ENCODE measurements at regions not wholly inside any gene's neighbourhood (a gene's known extent, or its start where the extent isn't known, plus 50 kb on each side); places are given as distances from the start of the nearest gene placed in this dataset.
"Not testable (repeated sequence)": the region's sequence is repeated elsewhere in the genome, so short reads cannot be mapped to it uniquely, and the experiment has no call there.

DNA sequence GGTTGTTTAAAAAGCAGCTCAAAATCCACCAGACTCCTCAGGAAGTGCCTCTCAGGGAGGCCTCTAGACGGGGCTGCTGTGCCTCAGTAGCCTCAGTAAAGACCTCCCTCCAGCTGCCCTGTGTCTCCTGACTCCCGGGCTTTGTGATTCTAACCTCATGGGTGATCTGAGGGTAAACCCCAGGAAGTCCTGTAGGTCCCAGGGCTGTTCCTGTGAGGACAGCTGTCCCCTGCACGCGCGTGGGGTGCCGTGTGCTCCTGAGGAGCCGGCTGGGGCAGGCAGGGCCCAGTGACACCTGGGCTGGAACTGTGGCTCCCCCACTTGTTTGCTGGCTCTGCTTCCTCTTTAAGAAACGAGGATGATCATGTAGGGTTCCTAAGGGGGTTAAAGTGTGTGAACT, 359.9 kb downstream of the BCL2L11 start:
- TF ChIP-seq, protein P1, sequence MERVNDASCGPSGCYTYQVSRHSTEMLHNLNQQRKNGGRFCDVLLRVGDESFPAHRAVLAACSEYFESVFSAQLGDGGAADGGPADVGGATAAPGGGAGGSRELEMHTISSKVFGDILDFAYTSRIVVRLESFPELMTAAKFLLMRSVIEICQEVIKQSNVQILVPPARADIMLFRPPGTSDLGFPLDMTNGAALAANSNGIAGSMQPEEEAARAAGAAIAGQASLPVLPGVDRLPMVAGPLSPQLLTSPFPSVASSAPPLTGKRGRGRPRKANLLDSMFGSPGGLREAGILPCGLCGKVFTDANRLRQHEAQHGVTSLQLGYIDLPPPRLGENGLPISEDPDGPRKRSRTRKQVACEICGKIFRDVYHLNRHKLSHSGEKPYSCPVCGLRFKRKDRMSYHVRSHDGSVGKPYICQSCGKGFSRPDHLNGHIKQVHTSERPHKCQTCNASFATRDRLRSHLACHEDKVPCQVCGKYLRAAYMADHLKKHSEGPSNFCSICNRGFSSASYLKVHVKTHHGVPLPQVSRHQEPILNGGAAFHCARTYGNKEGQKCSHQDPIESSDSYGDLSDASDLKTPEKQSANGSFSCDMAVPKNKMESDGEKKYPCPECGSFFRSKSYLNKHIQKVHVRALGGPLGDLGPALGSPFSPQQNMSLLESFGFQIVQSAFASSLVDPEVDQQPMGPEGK (CRISPR knock-in tag; IDR thresholded peaks at IDR 0.05; ENCODE audit: borderline replicate concordance), result not testable (repeated sequence)
- TF ChIP-seq GLIS3 (CRISPR knock-in tag; IDR thresholded peaks at IDR 0.05); ARNTL (CRISPR knock-in tag; IDR thresholded peaks at IDR 0.05; ENCODE audit: borderline replicate concordance, low read depth); ZC3H10 (CRISPR knock-in tag; IDR thresholded peaks at IDR 0.05); CSDC2 (CRISPR knock-in tag; IDR thresholded peaks at IDR 0.05); ZFP30 (CRISPR knock-in tag; IDR thresholded peaks at IDR 0.05); ZFP3 (CRISPR knock-in tag; IDR thresholded peaks at IDR 0.05); RARB (CRISPR knock-in tag; IDR thresholded peaks at IDR 0.05); ZNF565 (CRISPR knock-in tag; conservative IDR thresholded peaks at IDR 0.05; ENCODE audit: low read depth): not testable (repeated sequence)
- TF ChIP-seq, protein P2, sequence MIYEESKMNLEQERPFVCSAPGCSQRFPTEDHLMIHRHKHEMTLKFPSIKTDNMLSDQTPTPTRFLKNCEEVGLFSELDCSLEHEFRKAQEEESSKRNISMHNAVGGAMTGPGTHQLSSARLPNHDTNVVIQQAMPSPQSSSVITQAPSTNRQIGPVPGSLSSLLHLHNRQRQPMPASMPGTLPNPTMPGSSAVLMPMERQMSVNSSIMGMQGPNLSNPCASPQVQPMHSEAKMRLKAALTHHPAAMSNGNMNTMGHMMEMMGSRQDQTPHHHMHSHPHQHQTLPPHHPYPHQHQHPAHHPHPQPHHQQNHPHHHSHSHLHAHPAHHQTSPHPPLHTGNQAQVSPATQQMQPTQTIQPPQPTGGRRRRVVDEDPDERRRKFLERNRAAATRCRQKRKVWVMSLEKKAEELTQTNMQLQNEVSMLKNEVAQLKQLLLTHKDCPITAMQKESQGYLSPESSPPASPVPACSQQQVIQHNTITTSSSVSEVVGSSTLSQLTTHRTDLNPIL (CRISPR knock-in tag; IDR thresholded peaks at IDR 0.05; ENCODE audit: low read depth), result not testable (repeated sequence)

Data from SK-N-SH treated with all-trans-retinoic acid at 6 μM for 48 hours (cell line).